NT2/D1 (cell line): ENCODE measurements at regions not wholly inside any gene's neighbourhood (a gene's known extent, or its start where the extent isn't known, plus 50 kb on each side); places are given as distances from the start of the nearest gene placed in this dataset.

ENCODE experiments used
- DNase-seq: peaks from one replicate; pipeline ENCODE4 v3.0.0-alpha.2; 2011; ENCODE audit warnings: low read depth, low spot score
- H3K27me3 ChIP-seq: 2 replicates; pipeline ENCODE4 v1.6.0; 2011; ENCODE audit warnings: mild to moderate bottlenecking; ENCODE audit not compliant: insufficient read length, insufficient read depth
- H3K36me3 ChIP-seq: 2 replicates; pipeline ENCODE4 v1.6.1; 2011; ENCODE audit warnings: mild to moderate bottlenecking, low read length, mixed read lengths; ENCODE audit not compliant: insufficient read depth, insufficient read length
- H3K4me1 ChIP-seq: 2 replicates; pipeline ENCODE4 v1.5.1; 2011; ENCODE audit not compliant: insufficient read depth, insufficient read length
- H3K4me3 ChIP-seq: 2 replicates; pipeline ENCODE4 v1.5.1; 2011; ENCODE audit warnings: low read depth; ENCODE audit not compliant: insufficient read length
- H3K9ac ChIP-seq: 2 replicates; pipeline ENCODE4 v1.6.0; 2011; ENCODE audit warnings: low read depth; ENCODE audit not compliant: insufficient read length
- H3K9me3 ChIP-seq: 2 replicates; pipeline ENCODE4 v1.5.1; 2011; ENCODE audit warnings: mild to moderate bottlenecking, low read length; ENCODE audit not compliant: insufficient read depth
- SUZ12 ChIP-seq: IDR thresholded peaks from 2 replicates; pipeline ENCODE4 v1.6.1; 2011; ENCODE audit not compliant: insufficient read length, insufficient read depth; ENCODE audit errors: extremely low read depth
- YY1 ChIP-seq: IDR thresholded peaks from 2 replicates; pipeline ENCODE4 v1.6.1; 2011; ENCODE audit not compliant: insufficient read length, insufficient read depth
- ZNF274 ChIP-seq: IDR thresholded peaks from 2 replicates; pipeline ENCODE4 v1.6.1; 2011; ENCODE audit warnings: mild to moderate bottlenecking, low read depth, low read length

DNA sequence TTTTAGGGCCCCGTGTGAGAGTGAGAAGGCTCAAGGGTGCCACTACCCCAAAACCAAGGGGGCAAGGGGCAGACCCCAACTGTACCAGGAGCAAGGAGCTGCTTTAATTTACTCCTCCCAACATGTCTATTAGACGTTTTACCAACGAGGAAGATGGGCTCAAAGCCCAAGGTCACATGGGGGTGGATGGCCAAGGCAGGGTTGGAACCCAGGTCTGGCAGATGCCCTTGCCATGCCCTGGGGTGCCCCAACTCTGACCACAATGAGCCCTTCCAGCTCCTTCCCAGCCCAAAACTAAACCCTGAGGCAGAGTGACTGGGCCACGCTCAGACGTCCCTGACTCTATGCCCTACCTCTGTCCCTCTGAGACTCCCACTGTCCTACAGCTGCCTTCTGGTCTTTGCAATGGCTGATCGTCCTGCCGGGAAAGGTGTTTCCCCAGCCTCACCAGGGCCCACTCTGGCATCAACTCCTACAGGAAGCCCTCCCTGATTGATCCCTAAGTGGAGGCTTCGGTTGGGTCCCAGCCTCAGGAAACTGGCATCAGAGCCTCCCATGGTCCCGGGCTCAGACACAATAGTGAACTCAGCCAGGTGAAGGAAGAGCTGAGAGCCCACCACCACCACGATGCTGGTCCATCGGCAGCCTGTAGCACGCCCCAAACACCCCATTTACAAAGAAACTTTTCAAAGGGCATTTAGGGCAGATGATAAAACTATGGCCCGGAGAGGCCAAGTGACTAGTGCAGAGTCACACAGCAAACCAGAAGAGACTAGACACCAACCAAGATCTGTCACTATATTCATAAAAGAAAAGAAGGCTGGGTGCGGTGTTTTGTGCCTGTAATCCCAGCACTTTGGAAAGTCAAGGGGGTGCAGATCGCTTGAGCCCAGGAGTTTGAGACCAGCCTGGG, 60.2 kb upstream of the MYL10 start:
- no peak overlapping the region for H3K9ac ChIP-seq

GRCh38 chr7:101690061-101690460, 61.0 kb upstream of the MYL10 start:
- H3K4me1 ChIP-seq: peaks cover 4% of the 10 kb centered on the region
- TF ChIP-seq SUZ12: no peak
- no peak for TF ChIP-seq YY1
- no peak for TF ChIP-seq ZNF274

More for the DNA sequence above, 60.2 kb upstream of the MYL10 start:
- Histone ChIP-seq H3K36me3 (no peaks in the 10 kb centered on the region), H3K9me3 (no peaks in the 10 kb centered on the region), H3K4me1 (peaks cover 4% of the 10 kb centered on the region), H3K4me3 (no peak overlapping the region), H3K27me3 (peaks cover 17% of the 10 kb centered on the region)
- TF ChIP-seq YY1 (no peak), ZNF274 (no peak), SUZ12 (no peak)
- DNase-seq: no peak

DNA sequence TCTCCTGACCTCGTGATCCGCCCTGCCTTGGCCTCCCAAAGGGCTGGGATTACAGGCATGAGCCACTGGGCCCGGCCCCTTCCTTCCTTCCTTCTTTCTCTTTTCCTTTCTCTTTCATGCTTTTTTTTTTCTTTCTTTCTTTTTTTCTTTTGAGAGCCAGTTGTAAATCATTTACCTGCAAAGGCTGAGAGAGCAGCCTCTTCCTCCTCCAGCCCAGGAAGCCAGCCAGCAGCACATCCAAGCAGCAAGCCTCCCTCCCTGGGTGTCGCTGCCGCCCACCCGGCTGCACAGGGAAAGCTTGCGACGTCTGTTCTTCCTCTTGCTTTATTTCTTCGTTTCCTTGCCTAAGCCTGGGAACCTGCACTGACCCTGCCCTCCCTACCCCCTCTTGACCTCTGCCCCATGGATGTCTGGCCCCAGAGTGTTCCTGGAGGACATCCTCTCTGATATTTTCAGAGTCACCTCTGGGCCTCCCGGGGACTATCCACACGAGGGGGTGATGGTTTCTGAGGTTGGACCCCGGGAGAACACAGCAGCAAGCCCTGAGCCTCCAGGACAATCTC, 62.8 kb upstream of the MYL10 start:
- DNase-seq: no peak
- no peak overlapping the region for H3K4me3 ChIP-seq
- peaks cover 17% of the 10 kb centered on the region for H3K27me3 ChIP-seq
- no peaks in the 10 kb centered on the region for H3K9me3 ChIP-seq
- no peak for TF ChIP-seq SUZ12
- TF ChIP-seq YY1: no peak
- no peak for TF ChIP-seq ZNF274
- no peaks in the 10 kb centered on the region for H3K36me3 ChIP-seq
- no peak overlapping the region for H3K9ac ChIP-seq
- peaks cover 4% of the 10 kb centered on the region for H3K4me1 ChIP-seq

More at GRCh38 chr7:101690061-101690460, 61.0 kb upstream of the MYL10 start:
- H3K9ac ChIP-seq: no peak overlapping the region
- no peaks in the 10 kb centered on the region for H3K9me3 ChIP-seq
- H3K4me3 ChIP-seq: no peak overlapping the region
- DNase-seq: no peak
- peaks cover 17% of the 10 kb centered on the region for H3K27me3 ChIP-seq
- H3K36me3 ChIP-seq: no peaks in the 10 kb centered on the region

DNA sequence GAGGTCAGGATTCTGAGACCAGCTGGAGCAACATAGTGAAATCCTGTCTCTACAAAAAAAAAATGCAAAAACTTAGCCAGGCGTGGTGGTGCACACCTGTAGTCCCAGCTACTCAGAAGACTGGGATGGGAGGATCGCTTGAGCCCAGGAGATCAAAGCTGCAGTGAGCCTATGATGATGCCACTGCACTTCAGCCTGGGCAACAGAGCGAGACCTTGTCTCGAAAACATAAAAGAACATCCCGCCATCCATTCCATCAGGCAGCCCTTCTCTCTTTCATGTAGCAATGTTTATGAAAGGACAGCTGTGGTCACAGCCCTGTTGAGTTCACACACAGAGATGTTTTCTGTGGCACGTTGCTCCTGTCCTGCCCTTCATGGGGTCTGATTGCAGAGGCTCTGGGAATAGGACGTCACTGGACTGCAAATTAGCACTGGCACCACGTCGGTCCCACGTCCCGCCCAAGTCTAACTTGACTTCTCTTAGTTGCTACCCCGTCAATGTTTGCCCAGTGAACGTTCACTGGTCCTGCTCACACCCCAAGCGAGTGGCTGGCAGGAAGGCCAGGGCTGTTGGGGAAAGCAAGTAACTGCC, 64.5 kb upstream of the MYL10 start:
- Histone ChIP-seq H3K27me3 (peaks cover 8% of the 10 kb centered on the region), H3K4me1 (peaks cover 3% of the 10 kb centered on the region), H3K9ac (no peak overlapping the region), H3K4me3 (no peak overlapping the region), H3K9me3 (no peaks in the 10 kb centered on the region), H3K36me3 (no peaks in the 10 kb centered on the region)
- DNase-seq: no peak
- TF ChIP-seq SUZ12: no peak

DNA sequence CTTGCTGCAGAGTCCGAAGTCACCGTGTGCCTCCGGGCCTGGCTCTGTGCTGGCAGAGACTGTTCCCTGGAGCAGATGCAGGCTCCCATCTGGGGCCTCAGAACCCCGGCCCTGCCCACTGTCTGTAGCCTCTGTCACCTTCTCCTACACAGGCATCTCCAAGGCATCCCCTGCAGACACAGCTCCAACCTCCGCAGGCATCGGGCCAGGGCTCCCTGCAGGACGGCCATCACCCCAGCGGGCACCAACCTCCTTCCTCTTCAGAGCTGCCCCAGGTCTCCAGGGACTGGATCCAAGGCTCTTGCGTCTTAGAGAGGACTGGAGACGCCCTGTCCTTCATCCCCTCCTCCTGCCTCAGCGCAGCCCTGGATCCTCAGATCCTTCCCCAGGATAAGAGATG, 69.9 kb upstream of the MYL10 start:
- Histone ChIP-seq H3K4me1 (peaks cover 4% of the 10 kb centered on the region), H3K36me3 (no peaks in the 10 kb centered on the region), H3K4me3 (no peak overlapping the region), H3K27me3 (no peaks in the 10 kb centered on the region), H3K9ac (no peak overlapping the region), H3K9me3 (no peaks in the 10 kb centered on the region)
- no peak for DNase-seq
- TF ChIP-seq SUZ12 (no peak), YY1 (no peak), ZNF274 (no peak)

- no peak for DNase-seq
Measured at GRCh38 chr7:101699399-101699798, 70.3 kb upstream of the MYL10 start.

GRCh38 chr7:101699881-101700823, 71.1 kb upstream of the MYL10 start:
- Histone ChIP-seq H3K36me3 (no peaks in the 10 kb centered on the region), H3K27me3 (no peaks in the 10 kb centered on the region), H3K9ac (no peak overlapping the region), H3K9me3 (no peaks in the 10 kb centered on the region), H3K4me1 (peaks cover 4% of the 10 kb centered on the region), H3K4me3 (no peak overlapping the region)
- TF ChIP-seq SUZ12 (no peak), YY1 (no peak), ZNF274 (no peak)
- no peak for DNase-seq

More at GRCh38 chr7:101699399-101699798, 70.3 kb upstream of the MYL10 start:
- H3K4me1 ChIP-seq: peaks cover 4% of the 10 kb centered on the region
- TF ChIP-seq ZNF274: no peak
- H3K9me3 ChIP-seq: no peaks in the 10 kb centered on the region
- no peaks in the 10 kb centered on the region for H3K27me3 ChIP-seq
- no peaks in the 10 kb centered on the region for H3K36me3 ChIP-seq
- no peak overlapping the region for H3K4me3 ChIP-seq
- no peak overlapping the region for H3K9ac ChIP-seq
